Kidney (tissue), 13 donors: ENCODE measurements at regions not wholly inside any gene's neighbourhood (a gene's known extent, or its start where the extent isn't known, plus 50 kb on each side); places are given as distances from the start of the nearest gene placed in this dataset.

Source experiments
- DNase-seq, 5 donors: peaks; one replicate each; pipeline ENCODE4 v3.0.0-alpha.2; 2013 to 2020
- FAIRE-seq: peaks from 2 replicates; lab custom pipeline; 2012; peaks lifted over from hg19 to GRCh38; lab: Jason Lieb, UNC
- H3K27ac ChIP-seq, 2 donors: one replicate each; pipeline ENCODE4 v1.7.0; 2013; ENCODE audit warnings: low read depth in 2 of 2, low read length in 2 of 2, inconsistent platforms in 1 of 2
- H3K27me3 ChIP-seq: one replicate; pipeline ENCODE4 v1.7.1; 2013; ENCODE audit warnings: low read length, inconsistent platforms; ENCODE audit not compliant: control insufficient read depth, insufficient read depth
- H3K36me3 ChIP-seq, 3 donors: one replicate each; pipeline versions ENCODE4 v1.7.0 to v1.7.1; 2013; ENCODE audit warnings: low read length in 3 of 3, control low read depth in 1 of 3, inconsistent platforms in 1 of 3; ENCODE audit not compliant: insufficient read depth in 3 of 3, control insufficient read depth in 2 of 3
- H3K4me1 ChIP-seq, 3 donors: one replicate each; pipeline versions ENCODE4 v1.7.0 to v1.7.1; 2013; ENCODE audit warnings: low read length in 3 of 3, inconsistent platforms in 1 of 3, low read depth in 1 of 3; ENCODE audit not compliant: control insufficient read depth in 2 of 3, insufficient read depth in 2 of 3
- H3K4me3 ChIP-seq, 3 donors: one replicate each; pipeline versions ENCODE4 v1.7.0 to v1.8.1; 2013; ENCODE audit warnings: low read length in 3 of 3, control low read depth in 1 of 3, inconsistent platforms in 1 of 3
- H3K9ac ChIP-seq, 3 donors: one replicate each; pipeline versions ENCODE4 v1.7.0 to v1.7.1; 2013; ENCODE audit warnings: low read length in 3 of 3, control low read depth in 1 of 3, inconsistent platforms in 1 of 3
- H3K9me3 ChIP-seq, 3 donors: one replicate each; pipeline versions ENCODE4 v1.7.0 to v1.7.1; 2013; ENCODE audit warnings: low read length in 3 of 3, control low read depth in 1 of 3, inconsistent platforms in 1 of 3; ENCODE audit not compliant: control insufficient read depth in 2 of 3, insufficient read depth in 1 of 3
- CTCF ChIP-seq: IDR thresholded peaks from 3 replicates; pipeline ENCODE4 v1.5.1; 2012; ENCODE audit warnings: mild to moderate bottlenecking, moderate library complexity, borderline replicate concordance; ENCODE audit not compliant: insufficient read depth; ENCODE audit errors: extremely low read depth
- intact Hi-C: fragments of 100-400 bp; cut with DNase I; formaldehyde crosslinking; loops from one replicate; pipeline ENCODE4 v1.11.1; 2022
- donor health status: control.
- donor health status: control.
- donor health status: control.
- donor health status: control.
- donor health status: control.
- donor health status: DM: yes; HTN: yes; CAD: no.
- donor health status: Normal renal cell carcinoma (clear cell type).

GRCh38 chr6:163780994-163781393, 366.5 kb downstream of the QKI start:
- Histone ChIP-seq H3K4me3 (no peak overlapping the region), H3K36me3 (no peaks in the 10 kb centered on the region), H3K27me3 (no peaks in the 10 kb centered on the region), H3K4me1 (no peaks in the 10 kb centered on the region), H3K9me3 (no peaks in the 10 kb centered on the region), H3K9ac (no peak overlapping the region), H3K27ac (no peak overlapping the region)
- no peak for FAIRE-seq
- peak in 4 of 5 donors; percentile 70 to 83 (median 77) for DNase-seq
- no peak for TF ChIP-seq CTCF
- intact Hi-C loops, result no loop called here

GRCh38 chr6:163779727-163780284, 365.3 kb downstream of the QKI start:
- H3K4me3 ChIP-seq, result no peak overlapping the region
- H3K9ac ChIP-seq, result no peak overlapping the region
- H3K27me3 ChIP-seq, result no peaks in the 10 kb centered on the region
- intact Hi-C loops, result no loop called here
- H3K36me3 ChIP-seq, result no peaks in the 10 kb centered on the region
- no peak for TF ChIP-seq CTCF
- H3K9me3 ChIP-seq, result no peaks in the 10 kb centered on the region
- H3K4me1 ChIP-seq, result no peaks in the 10 kb centered on the region
- FAIRE-seq (no peak), DNase-seq (no peak)
- H3K27ac ChIP-seq, result no peak overlapping the region

GRCh38 chr6:163777716-163778115, 363.2 kb downstream of the QKI start:
- intact Hi-C loops, result no loop called here
- FAIRE-seq, result no peak
- no peak for DNase-seq

More at GRCh38 chr6:163777716-163778115, 363.2 kb downstream of the QKI start:
- Histone ChIP-seq H3K27me3 (no peaks in the 10 kb centered on the region), H3K9ac (no peak overlapping the region), H3K27ac (no peak overlapping the region), H3K4me1 (no peaks in the 10 kb centered on the region), H3K36me3 (no peaks in the 10 kb centered on the region), H3K9me3 (no peaks in the 10 kb centered on the region), H3K4me3 (no peak overlapping the region)
- no peak for TF ChIP-seq CTCF
